CD4-positive, alpha-beta T cell treated with Interleukin-2 at 100 ng/mL for 4 hours (primary cell): ENCODE measurements at regions not wholly inside any gene's neighbourhood (a gene's known extent, or its start where the extent isn't known, plus 50 kb on each side); places are given as distances from the start of the nearest gene placed in this dataset.

Source experiments
- DNase-seq: peaks from one replicate; pipeline ENCODE4 v3.0.0-alpha.2; 2020; ENCODE audit warnings: low spot score

DNA sequence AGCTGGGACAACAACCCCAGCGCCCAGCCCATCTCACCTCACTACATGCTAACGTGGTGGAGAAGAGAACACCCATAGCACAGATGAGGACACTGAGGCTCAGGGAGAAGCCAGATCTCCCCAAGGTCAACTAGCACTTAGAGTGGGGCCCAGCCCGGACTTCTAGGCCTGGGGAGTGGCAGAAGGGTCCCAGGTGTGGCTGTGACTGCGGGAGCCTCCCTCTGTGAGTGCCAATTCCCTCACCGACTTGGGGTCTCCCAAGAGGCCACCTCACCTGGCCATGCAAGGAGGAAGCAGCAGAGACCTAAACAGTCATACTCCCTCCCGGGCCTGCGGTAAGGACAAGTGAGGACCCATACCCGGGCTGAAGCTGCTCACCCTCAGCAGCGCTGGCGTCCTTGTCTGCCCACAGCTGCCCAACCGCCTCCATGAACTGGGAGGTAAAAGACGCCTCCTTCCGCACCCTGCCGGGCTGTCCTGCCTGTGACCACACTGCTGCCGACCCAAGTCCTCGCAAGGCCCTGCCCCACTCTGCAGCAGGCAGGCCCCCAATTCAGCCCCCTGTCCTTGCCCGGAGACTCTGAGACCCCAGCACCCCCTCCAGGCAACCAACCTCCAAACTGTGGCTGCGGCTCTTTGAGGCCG, 93.2 kb upstream of the RTL6 start:
- DNase-seq: no peak

DNA sequence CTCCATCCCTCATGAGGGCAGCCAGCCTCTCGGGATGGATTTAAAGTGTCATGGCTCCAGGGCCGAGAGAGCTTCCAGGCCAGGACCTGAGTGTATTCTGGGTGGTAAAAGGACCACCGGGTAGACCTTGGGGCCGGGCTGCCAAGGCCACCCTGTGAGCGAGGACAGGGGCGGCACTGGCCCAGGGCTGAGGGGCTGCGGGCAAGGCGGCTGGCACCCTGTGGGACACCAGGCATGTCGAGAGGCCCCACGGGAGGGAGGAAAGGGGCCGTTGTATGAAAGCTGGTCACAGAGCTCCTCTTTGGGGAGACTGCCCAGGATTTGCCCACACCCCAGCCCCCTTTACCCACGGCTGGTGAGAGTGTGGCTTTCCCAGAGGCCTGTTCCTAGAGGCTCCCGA, 92.3 kb upstream of the RTL6 start:
- no peak for DNase-seq

DNA sequence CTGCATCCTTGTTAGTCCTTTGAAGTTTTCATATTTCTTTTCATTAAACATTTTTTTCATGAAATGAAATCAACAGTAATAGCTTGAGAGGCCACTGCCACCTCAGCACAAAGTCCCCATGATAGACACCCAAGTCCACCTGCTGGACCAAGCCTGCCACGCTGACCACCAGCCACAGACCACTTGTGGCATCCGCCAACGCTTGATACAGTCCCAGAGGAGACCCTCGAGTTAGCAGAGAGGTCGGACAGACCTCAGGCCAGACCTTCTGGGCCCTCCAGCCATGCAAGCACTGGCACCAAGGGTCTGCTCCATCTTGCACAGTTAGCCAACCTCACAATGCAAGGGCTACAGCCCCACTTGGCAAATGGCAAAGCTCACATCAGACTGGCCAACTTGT, 91.8 kb upstream of the RTL6 start:
- DNase-seq: no peak

DNA sequence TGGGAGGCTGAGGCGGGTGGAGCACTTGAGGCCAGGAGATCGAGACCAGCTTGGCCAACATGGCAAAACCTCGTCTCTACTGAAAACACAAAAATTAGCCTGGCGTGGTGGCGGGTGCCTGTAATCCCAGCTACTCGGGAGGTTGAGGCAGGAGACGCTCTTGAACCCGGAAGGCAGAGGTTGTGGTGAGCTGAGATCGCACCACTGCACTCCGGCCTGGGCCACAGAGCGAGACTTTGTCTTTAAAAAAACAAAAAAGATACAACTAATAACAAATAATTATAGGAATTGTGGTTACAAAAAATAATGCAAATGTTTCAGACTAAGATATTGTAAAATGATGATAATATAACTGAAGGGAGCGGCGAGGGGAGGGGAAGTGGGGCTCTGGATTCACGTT, 90.3 kb upstream of the RTL6 start:
- DNase-seq: no peak

DNA sequence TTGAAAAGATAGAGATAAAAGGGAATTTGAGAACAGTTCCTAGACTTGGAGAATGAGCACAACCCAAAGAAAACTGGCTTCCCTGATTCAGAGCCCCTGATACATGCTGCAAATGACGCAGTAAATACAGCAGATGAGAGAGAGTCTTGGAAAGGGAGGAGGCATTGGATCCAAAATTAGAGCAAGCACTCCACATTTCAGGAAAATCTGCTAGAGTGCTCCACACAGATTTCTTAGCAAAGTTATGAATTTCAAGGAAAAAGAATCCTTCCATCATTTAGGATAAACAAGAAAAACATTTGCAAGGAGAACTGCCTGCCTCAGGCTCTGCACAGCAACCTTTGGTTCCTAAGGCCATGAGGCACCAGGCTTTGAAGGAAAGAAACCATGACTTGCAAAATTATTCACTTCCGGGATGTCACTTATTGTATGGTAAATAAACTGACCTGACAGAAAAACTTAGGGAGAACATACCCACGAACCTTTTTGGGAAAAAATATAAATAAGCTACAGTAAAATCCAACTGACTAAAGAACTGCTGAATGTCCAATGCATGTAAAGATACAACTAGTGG, 89.8 kb upstream of the RTL6 start:
- DNase-seq: no peak

DNA sequence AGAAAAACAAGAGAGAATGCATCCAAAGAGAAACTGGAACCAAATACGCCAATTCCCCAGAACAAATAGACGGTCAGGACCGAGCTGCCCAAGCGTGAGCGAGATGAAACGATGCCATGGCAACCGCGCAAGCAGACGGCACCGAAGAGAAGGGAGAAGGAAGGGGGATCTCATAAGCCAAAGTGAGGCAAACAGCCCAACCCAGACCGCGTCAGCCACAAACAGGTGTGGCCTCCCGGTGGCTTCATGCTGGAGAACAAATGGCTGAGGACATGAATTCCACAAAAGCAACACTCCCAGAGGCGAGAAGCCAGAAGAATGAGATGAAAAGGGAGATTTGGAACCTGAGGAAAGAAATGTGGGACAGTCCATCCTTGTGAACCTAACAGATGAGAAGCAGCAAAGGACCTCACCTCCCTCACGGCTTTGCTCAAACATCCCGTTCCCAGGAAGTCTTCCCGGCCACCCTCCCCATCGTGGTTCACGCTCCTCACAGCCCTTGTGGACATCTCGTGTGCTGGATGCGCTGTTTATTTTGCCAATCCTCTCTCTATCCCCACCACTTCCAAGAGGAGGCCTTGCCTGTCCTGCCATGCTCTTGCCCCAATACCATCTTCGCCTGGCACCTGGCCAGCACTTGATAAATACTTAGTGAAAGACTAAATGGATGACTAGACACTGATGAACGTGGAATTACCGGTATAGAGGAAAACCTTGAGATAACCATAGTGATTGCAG, 89.1 kb upstream of the RTL6 start:
- DNase-seq: no peak

DNA sequence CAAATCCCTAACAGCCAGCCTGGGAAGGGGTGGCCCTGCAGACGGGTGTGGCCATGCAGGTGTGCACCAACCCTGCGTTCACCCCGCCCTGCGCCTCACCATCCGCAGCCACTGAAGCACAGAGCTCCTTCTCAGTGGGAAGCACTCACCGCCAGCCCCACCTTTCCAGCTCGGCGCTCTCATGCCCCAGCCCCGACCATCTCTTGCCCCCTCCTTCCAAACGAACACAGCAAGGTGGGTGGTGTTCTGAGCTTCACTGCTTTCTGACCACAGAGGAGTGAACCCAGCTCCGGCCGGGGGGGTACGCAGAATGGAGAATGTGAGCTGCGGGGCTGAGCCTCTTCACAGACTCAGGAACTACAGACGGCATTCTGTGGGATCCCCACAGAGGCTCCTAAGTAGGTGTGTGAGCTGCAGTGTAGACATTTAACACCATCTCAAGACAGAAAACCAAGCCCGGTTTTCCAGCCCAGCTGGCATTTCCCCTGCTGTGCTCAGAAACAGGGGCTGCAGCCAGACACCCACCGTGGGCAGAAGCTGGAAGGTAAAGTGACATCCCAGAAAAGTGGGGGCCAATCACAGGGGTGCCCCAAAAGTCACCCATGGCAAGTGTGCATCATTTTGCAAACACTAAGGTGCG, 88.4 kb upstream of the RTL6 start:
- no peak for DNase-seq

DNA sequence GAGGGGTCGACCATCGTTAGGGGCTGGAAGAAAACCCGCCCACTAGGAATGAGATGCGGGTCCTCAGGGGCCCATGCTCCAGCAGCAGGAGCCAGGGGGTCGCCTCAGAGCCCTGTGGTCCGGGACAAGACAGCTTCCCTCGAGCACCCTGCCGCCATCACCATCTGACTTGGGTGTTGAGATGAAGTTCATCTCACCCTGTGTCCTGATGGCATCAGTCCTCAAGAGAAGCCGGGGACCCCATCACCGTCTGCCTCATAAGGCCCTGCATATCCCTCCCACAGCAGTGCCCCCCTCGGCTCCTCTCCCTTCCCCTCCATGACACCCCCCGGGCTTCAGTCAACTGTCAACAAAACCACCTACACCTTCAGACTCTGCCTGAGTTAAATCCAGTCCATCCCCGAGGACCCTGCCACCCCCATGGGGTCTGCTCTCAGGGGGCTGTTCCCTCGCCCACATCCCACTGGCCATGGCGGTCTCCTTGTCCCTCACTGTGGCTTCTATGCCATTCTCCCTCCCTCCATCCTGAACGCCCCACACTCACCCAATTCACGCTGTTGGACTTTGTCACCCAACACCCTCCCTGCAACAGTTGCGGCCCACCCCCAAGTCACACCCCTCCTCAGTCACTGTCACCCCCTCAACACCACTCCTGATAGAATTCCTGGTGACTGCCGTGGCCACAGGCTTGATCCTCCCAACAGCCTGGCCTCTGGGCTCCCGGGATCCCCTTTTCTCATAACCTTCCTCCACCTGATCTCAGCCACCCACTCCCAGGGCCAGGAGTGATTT, 87.7 kb upstream of the RTL6 start:
- DNase-seq: no peak

DNA sequence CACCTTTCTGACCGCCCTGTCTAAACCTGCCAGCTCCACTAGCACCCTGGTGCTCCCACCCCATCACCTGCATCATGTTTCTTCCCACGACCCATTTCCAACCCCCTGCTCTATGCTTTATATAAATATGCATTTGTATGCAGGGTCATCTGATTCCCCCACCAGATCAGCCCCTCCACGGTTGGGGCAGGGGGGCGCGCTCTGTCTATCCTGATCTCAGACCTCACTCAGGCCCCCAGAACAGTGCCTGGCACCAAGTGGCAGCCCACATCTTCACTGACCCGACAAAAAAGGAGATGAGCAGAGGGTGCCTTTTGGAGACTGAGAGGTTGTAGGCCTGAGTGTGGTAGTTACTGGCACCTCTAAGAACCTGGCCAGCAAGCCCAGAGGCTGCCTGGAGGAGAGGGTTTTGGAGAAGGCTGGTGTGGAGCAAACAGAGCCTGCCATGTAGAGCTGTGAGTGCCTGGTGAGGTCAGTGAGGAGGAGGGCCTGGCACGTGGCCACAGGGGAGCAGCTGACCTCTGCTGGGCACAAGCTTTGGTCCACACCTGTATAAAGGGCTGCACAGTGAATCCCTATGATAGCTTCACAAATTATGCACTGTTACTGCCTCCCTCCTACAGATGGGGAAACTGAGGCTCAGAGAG, 86.3 kb upstream of the RTL6 start:
- no peak for DNase-seq

DNA sequence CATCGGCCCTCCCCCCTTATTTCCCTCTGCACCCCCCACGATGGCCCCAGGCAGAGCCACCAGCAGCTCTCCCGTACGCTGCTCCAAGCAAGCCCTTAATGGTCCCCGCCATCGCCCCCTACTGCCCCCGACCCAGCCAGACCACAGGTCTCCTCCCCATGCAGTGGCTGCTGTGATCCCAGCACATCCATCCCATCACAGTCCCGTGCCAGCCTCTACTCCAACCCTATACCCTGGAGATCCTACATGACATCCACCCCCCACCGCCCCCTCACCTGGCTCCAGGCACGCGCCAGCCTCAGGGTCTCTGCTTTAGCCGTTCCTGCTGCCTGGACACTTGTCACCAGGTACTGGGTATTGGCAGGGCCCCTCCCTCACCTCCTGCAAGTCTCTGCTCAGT, 85.8 kb upstream of the RTL6 start:
- DNase-seq: no peak

DNA sequence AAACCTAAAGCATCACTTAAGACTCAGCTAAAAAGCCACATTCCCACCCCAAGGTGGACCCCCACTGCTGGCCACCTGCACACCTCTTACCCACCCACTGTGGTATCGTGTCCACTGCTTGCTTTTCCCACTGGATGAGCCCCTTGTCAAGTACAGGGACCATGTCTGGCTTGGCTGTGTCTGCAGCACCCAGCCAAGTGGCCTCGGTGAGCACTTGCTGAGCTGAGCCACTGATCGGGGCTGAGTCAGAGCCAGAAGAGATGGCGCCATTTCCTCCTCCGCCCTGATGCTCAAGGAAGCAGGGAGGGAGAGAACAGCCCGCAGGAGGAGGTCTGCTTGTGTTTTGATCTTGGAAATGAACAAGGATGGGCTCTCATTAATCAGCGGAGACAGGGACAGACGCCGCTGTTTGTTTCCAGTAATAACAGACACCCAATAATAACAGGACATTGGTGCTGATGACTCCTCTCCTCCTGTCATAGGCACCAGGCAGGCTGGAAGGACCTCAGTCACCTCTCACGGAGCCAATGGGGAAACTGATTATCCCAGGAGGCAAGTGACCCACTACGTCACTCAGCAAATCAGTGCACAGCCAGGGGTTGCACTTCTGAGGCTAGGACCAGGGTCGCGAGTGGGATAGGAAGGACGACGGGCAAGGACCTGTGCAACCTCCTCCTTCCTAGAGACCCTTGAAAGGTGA, 85.2 kb upstream of the RTL6 start:
- DNase-seq: no peak

DNA sequence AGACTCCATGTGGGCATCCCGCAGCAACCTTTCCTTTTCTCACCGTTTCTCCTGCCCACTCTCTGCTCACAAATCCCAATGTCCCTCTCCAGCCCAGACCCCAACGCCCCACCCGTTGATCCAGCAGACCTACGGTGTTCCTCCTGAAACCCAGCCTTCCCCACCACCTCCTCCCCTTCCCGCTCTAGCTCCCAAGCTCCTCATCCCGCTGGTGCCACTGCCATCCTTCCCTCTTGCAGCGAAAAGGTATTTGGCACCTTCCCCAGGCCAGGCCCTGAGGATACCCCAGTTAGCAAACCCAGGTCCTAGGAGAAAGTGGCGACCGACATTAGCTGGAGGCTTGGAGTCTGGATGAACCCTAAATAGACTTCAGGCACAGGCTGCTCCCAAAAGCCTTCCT, 84.0 kb upstream of the RTL6 start:
- DNase-seq: no peak

DNA sequence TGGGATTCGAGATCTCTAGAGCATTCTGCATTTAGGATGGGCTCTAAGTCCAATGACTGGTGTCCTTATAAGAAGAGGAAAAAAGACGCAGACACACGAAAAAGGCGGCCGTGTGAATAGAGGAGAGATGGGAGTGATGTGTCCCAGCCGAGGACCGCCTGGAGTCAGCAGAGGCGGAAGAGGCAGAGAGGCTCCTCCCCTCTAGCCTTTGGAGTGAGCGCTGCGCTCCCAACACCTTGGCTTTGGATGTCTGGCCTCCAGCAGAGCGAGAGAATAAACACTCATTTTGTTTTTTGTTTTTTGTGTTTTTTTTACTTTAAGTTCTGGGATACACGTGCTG, 83.0 kb upstream of the RTL6 start:
- DNase-seq: no peak

DNA sequence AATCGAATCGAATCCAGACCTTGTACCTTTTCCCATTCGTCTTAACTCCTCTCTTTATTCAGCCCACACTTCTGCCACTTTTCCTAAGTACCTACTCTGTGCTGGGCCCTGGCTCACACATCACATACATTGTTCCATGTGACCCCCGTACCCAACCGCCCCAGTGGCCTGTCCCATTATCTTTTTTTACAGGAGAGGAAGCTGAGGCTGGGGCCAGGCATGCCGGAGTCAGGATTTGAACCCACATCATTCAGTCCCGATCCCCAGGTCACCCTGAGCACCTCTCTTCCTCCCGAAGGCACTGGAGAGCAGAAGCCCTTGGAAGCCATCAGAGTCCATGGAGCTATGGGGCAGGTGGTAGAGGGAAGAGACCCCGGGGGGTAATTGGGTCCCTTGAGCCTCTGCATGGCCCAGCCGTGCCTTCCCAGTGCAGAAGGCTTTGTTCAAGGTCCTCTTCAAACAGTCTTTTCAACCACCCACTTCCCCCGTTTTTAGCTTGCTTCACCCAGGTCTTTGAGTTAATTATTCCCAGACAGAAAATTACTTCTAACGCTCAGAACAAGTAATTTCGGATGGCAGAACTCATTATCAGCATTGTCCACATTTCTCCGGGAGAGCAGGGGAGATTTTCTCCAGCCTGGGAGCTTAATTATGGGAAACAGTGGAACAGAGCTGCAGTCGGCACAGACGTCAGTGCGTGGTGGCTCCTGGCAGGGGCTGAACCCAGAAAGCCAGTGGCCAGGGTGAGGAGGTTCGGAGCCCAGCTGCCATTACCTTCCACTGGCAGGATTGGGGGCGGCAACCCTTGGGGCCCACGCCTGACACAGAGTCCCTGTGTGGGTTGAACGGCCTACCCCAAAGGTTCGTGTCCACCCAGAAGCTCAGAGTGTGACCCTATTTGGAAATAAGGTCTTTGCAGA, 82.4 kb upstream of the RTL6 start:
- no peak for DNase-seq

DNA sequence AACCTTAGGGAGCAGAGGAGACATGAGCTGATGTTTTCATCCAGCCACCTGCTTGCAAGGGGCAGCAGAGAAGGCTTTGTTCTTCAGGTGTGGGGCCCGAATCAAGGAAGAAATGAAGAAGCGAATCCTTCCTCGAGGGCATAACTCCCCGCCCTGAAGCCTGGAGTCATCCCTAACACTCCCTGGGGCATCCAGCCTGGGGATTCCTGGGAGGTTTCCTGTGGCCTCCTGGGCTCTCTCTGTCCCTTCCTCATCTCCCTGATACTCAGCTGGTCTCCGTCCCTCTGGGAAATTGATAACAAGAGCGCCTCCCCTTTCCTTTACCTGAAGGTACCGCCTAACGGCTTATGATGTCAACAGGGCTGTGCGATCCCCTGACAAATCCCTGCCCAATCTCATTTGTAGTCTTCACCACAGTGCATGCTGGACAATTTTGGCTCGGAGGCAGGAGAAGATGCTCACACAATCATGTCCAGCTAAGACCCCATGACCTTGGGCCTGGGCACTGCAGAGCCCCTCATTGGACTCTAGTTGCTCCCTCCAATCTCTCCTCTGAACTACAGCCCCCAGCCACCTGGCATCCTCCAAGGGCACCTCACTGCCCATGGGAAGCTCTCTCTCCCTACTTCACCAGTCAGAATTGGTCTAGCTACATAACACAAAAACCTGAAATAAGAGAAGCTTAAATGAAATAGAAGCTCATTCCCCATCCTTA, 80.6 kb upstream of the RTL6 start:
- no peak for DNase-seq

DNA sequence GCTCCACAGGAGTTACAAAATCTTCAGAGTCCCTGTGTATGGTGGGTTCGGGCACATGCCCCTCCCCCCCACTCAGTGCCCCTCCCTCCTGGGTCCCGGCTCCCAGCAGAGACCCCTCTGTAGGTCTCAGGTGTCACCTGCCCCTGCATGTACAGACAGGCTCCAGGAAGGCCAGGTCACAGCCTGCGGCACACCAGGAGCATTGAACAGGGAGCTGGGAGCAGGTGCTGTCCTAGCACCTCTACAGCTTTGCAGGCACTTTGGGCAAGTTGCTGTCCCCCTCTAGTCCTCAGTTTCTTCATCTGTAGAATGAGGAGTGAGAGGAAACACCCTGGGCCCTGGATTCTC, 80.1 kb upstream of the RTL6 start:
- no peak for DNase-seq

DNA sequence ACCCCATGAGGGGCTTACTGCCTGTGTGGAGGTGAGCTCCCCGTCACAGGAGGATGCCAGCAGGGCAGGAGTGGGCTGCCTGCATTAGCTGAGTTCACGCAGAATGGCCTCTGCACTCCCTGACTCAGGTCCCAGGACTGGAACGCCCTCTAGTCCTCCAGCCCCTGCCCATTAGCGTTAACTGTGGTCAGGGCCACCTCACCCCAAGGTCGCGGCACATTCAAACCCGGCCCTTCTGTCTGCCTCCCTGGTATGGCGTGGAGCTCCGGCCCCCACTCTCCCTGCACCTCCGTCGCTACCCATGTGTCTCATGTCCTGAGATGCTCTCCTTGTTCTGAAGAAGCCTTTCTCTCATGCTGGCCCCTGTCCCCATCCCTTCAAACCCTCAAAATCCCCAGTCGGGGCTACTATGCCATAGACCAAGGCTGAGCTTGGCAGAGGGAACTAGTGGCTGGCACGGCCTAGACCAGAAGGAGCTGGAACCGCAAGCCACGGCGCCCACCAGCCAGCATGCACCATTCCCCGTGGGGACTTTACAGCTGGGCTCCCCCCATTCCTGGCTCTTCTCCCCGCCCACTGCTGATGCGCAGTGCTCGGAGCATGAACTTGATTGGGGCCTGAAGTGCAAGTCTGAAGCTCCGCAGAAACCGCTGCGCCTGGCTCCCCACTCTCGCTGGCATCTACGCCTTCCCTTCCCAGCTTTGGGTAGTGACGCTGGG, 79.5 kb upstream of the RTL6 start:
- no peak for DNase-seq

DNA sequence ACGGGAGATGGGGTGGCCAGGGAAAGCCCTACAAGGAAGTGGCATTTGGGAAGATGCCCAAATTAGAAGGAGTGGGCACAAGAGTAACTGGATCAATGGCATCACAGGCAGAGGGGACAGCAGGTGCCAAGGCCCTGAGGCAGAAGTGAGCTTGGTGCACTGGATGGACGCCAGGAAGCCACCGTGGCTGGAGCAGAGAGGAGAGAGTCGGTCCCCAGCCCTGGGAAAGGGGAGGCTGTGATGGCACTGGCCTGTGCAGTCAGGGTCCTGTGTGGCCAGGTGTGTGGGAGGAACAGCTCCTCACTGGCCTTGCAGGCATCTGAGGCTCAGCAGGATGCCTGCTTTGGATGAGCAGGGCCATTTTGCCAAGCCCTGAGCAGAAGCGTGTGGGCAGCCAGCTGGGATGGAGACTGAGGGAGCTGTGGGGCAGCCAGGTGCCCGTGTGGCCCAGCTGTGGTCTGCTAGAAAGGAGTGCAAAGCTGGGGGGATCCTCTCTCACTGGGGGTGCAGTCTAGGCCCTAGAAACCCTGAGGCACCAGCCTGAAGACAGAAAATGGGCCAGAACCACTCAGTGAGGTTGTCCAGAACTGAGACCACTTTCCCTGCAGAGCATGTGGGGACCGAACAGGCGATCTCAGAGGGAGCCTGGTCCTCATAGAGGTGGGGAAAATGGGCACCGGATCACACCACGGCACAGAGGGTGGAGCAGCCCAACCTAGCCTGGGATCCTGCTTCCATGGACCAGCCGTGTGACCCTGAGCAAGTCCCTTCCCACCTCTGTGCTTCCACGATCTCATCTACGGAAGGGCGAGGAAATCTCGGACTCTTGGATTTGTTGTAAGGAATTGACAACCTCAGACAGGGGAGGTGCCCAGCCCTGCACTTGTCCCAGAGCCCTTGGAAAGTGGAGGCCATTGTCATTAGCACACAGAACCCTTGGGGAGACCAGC, 78.6 kb upstream of the RTL6 start:
- no peak for DNase-seq
